Transverse colon (tissue), 4 donors: ENCODE measurements at regions not wholly inside any gene's neighbourhood (a gene's known extent, or its start where the extent isn't known, plus 50 kb on each side); places are given as distances from the start of the nearest gene placed in this dataset.
"Not testable (repeated sequence)": the region's sequence is repeated elsewhere in the genome, so short reads cannot be mapped to it uniquely, and the experiment has no call there.

Experiments
- DNase-seq: peaks from one replicate; pipeline ENCODE4 v3.0.0-alpha.2; 2019
- H3K27ac ChIP-seq, 4 donors: fragments of 200-600 bp; sonication (generic); 2 replicates each; pipeline ENCODE4 v1.5.1; 2016 to 2018; ENCODE audit warnings: inconsistent platforms in 4 of 4
- H3K27me3 ChIP-seq: fragments of 200-600 bp; sonication (generic); 2 replicates; pipeline ENCODE4 v1.5.1; 2017; ENCODE audit warnings: inconsistent platforms
- H3K36me3 ChIP-seq, 4 donors: fragments of 200-600 bp; sonication (generic); 2 replicates each; pipeline ENCODE4 v1.5.1; 2017 to 2019; ENCODE audit warnings: inconsistent platforms in 4 of 4
- H3K4me1 ChIP-seq, 4 donors: fragments of 200-600 bp; sonication (generic); 2 replicates each; pipeline ENCODE4 v1.5.1; 2017 to 2020; ENCODE audit warnings: inconsistent platforms in 4 of 4
- H3K4me3 ChIP-seq, 4 donors: fragments of 200-600 bp; sonication (generic); 1 replicate in 1 of 4; 2 replicates in 3 of 4; pipeline versions ENCODE4 v1.5.1 to v1.6.1; 2017 to 2019; ENCODE audit warnings: inconsistent platforms in 4 of 4
- H3K9me3 ChIP-seq, 2 donors: fragments of 200-600 bp; sonication (generic); 2 replicates each; pipeline ENCODE4 v1.5.1; 2017 to 2019; ENCODE audit warnings: inconsistent platforms in 2 of 2
- CTCF ChIP-seq, 5 experiments: fragments of 200-600 bp in 3 of 5; fragments of 450-650 bp in 2 of 5; sonication (generic) in 3 of 5; IDR thresholded peaks; 1 replicate in 2 of 5; 2 replicates in 3 of 5; pipeline ENCODE4 v1.5.1; 2016 to 2017; ENCODE audit warnings: antibody characterized with exemption in 5 of 5, inconsistent platforms in 3 of 5, mild to moderate bottlenecking in 2 of 5, moderate library complexity in 1 of 5
- EP300 ChIP-seq: sonication (generic); formaldehyde crosslinking; IDR thresholded peaks from one replicate; pipeline ENCODE4 v1.6.1; 2017; ENCODE audit warnings: antibody characterized with exemption, low read depth
- POLR2A ChIP-seq: fragments of 450-650 bp; IDR thresholded peaks from one replicate; pipeline ENCODE4 v1.6.1; 2016; ENCODE audit warnings: antibody characterized with exemption, mild to moderate bottlenecking, moderate library complexity
- POLR2AphosphoS5 ChIP-seq, 3 donors: sonication (generic); formaldehyde crosslinking; IDR thresholded peaks; one replicate each; pipeline ENCODE4 v1.6.1; 2016; ENCODE audit warnings: antibody characterized with exemption in 3 of 3
- WGBS, 2 donors: methylation state at CpG; one replicate each; pipeline ENCODE4 v1.1.5; 2018; ENCODE audit warnings: low coverage in 1 of 2; 5-methylcytosine and 5-hydroxymethylcytosine counted together
- in situ Hi-C, 4 donors: fragments of 200-750 bp; cut with MboI; loops; one replicate each; pipeline versions ENCODE4 v1.15.0 to v1.15.1; 2017; ENCODE audit warnings: low sequenced_read_pairs in 3 of 4, low pct_ligation_motif_present in 1 of 4, low pct_unique_long_range_greater_than_20kb in 1 of 4
- intact Hi-C: fragments of 100-400 bp; cut with DNase I; formaldehyde crosslinking; loops from one replicate; pipeline ENCODE4 v1.15.1; 2023; ENCODE audit warnings: low total_unique reads

DNA sequence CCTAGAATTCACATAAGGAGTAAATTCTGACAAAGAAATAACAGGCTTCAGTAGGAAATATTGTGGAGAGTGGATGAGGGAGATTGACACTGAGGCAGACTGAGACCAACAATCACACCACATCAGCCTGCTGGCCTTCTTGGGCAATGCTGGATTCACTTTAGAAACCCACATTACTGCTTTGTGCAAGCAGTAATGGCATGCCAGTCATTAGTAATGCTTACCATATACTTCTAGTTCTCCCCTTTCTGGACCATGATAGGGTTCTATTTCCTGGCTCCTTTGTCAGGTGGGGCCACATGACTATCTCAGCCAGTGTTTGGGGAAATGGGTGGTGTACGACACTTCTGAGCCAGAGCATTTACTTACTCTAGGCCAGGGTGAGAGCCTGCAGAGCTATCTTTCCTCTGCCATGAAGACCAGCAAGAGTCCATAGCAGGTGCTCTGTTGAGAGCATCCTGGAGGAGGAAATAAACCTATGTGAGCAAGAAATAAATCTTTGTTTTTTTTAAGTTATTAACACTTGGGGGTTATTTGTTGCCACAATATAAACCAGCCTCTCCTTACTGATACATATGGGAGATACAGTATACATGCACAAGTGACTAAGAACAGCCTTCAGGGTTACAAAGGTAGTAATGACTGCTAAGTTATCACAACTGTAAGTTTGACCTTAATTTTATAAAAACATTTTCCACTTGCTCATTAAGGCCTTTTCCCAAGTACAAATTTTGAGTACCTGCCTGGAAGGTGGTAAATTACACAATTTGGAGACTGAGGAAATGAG lies 89.3 kb upstream of the TANK start:
- WGBS, 2 donors = 83 to 100% methylated on average over 1 of the region's 1 CpG
- no peaks in the 10 kb centered on the region for H3K27me3 ChIP-seq
- no peaks in the 10 kb centered on the region for H3K36me3 ChIP-seq
- DNase-seq = no peak
- in situ Hi-C loops (no loop called here), intact Hi-C loops (no loop called here)
- TF ChIP-seq POLR2AphosphoS5 (IDR thresholded peaks at IDR 0.05) (no peak), CTCF (IDR thresholded peaks at IDR 0.05) (no peak), POLR2A (no peak), EP300 (no peak)
- H3K4me1 ChIP-seq = no peaks in the 10 kb centered on the region
- no peaks in the 10 kb centered on the region for H3K9me3 ChIP-seq
- no peak overlapping the region for H3K27ac ChIP-seq
- H3K4me3 ChIP-seq = no peak overlapping the region

DNA sequence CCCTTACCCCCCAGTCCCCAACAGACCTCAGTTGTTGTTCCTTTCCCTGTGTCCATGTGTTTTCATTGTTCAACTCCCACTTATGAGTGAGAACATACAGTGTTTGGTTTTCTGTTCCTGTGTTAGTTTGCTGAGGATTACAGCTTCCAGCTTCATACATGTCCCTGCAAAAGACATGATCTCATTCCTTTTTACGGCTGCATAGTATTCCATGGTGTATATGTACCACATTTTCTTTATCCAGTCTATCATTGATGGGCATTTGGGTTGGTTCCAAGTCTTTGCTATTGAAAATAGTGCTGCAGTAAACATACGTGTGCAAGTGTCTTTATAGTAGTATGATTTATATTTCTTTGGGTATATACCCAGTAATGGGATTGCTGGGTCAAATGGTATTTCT lies 87.8 kb upstream of the TANK start:
- H3K4me1 ChIP-seq, H3K9me3 ChIP-seq, in situ Hi-C loops, H3K27ac ChIP-seq, intact Hi-C loops, H3K27me3 ChIP-seq, H3K4me3 ChIP-seq, H3K36me3 ChIP-seq, DNase-seq: not testable (repeated sequence)
- 86 to 96% methylated on average over 2 of the region's 2 CpGs for WGBS, 2 donors

GRCh38 chr2:161075701-161076100 lies 84.5 kb upstream of the TANK start:
- Histone ChIP-seq H3K27ac (no peak overlapping the region), H3K9me3 (no peaks in the 10 kb centered on the region), H3K4me3 (no peak overlapping the region), H3K4me1 (peaks cover 0 to 12% (median 0%) of the 10 kb centered on the region in 4 donors), H3K36me3 (no peaks in the 10 kb centered on the region), H3K27me3 (no peaks in the 10 kb centered on the region)
- 94 to 97% methylated on average over 3 of the region's 3 CpGs for WGBS, 2 donors
- no peak for DNase-seq
- no peak for TF ChIP-seq POLR2AphosphoS5 (IDR thresholded peaks at IDR 0.05)
- no peak for TF ChIP-seq CTCF (IDR thresholded peaks at IDR 0.05)
- no peak for TF ChIP-seq EP300
- no peak for TF ChIP-seq POLR2A
- in situ Hi-C loops (no loop called here), intact Hi-C loops (loop anchor here (5.0 kb wide), 1 partner anchor 1918 kb away; no protein-coding TSS in a partner anchor)

- peaks cover 0 to 12% (median 0%) of the 10 kb centered on the region in 4 donors for H3K4me1 ChIP-seq
- peak overlapping the region in 2 of 4 donors; percentile 24 to 50 for H3K27ac ChIP-seq
- TF ChIP-seq CTCF (IDR thresholded peaks at IDR 0.05) (no peak), EP300 (no peak), POLR2A (no peak), POLR2AphosphoS5 (IDR thresholded peaks at IDR 0.05) (no peak)
- 80 to 90% methylated on average over 7 to 9 of the region's 9 CpGs for WGBS, 2 donors
- DNase-seq = no peak
- no peaks in the 10 kb centered on the region for H3K9me3 ChIP-seq
- H3K27me3 ChIP-seq = no peaks in the 10 kb centered on the region
- in situ Hi-C loops = no loop called here
- H3K36me3 ChIP-seq = no peaks in the 10 kb centered on the region
- H3K4me3 ChIP-seq = no peak overlapping the region
- intact Hi-C loops = loop anchor here (5.0 kb wide), 1 partner anchor 1920 kb away; no protein-coding TSS in a partner anchor
Observed at GRCh38 chr2:161076936-161077335, 83.3 kb upstream of the TANK start.
